Ovary (tissue), 3 donors: ENCODE measurements at regions not wholly inside any gene's neighbourhood (a gene's known extent, or its start where the extent isn't known, plus 50 kb on each side); places are given as distances from the start of the nearest gene placed in this dataset.

Experiments
- EP300 ChIP-seq: sonication (generic); formaldehyde crosslinking; IDR thresholded peaks from one replicate; pipeline ENCODE4 v1.6.1; 2017; ENCODE audit warnings: antibody characterized with exemption
- POLR2A ChIP-seq: fragments of 450-650 bp; IDR thresholded peaks from one replicate; pipeline ENCODE4 v1.6.1; 2017; ENCODE audit warnings: antibody characterized with exemption, mild to moderate bottlenecking, moderate library complexity
- TF ChIP-seq, protein P1 (sequence below), 3 donors: fragments of 450-650 bp in 2 of 3; fragments of 200-600 bp in 1 of 3; IDR thresholded peaks; one replicate each; pipeline versions ENCODE4 v1.5.1 to v1.8.0; 2016 to 2022; ENCODE audit warnings: antibody characterized with exemption in 3 of 3, mild to moderate bottlenecking in 1 of 3
- donor health status: DM: no; HTN: no; CAD: no.

DNA sequence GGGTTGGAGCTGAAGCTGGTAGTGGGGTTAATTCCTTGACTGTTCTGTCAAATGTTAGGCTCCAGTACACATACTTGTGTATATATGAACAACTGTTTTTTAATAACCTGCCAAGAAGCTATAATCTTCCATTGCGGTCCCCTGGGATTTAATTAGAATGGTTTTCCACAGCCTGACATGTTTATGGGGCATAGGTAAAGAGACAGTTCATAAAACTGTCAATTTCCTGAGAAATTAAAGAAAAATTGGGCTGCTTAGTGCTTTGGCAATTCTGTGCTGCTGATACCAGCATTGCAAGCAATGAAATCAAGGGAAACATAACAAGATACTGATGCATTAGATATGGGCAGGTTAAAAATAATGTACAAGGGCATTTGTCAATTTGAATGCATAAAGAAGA, 314.1 kb upstream of the SLC35B3 start:
- TF ChIP-seq, protein P1, sequence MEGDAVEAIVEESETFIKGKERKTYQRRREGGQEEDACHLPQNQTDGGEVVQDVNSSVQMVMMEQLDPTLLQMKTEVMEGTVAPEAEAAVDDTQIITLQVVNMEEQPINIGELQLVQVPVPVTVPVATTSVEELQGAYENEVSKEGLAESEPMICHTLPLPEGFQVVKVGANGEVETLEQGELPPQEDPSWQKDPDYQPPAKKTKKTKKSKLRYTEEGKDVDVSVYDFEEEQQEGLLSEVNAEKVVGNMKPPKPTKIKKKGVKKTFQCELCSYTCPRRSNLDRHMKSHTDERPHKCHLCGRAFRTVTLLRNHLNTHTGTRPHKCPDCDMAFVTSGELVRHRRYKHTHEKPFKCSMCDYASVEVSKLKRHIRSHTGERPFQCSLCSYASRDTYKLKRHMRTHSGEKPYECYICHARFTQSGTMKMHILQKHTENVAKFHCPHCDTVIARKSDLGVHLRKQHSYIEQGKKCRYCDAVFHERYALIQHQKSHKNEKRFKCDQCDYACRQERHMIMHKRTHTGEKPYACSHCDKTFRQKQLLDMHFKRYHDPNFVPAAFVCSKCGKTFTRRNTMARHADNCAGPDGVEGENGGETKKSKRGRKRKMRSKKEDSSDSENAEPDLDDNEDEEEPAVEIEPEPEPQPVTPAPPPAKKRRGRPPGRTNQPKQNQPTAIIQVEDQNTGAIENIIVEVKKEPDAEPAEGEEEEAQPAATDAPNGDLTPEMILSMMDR (IDR thresholded peaks at IDR 0.05) = no peak
- no peak for TF ChIP-seq EP300
- no peak for TF ChIP-seq POLR2A
